Natural killer cell treated with Interleukin-12 subunit alpha and Interleukin-12 subunit beta and Interleukin-15 and Interleukin-18, amount 100 ng/mL, for 72 hours (primary cell): ENCODE measurements at regions not wholly inside any gene's neighbourhood (a gene's known extent, or its start where the extent isn't known, plus 50 kb on each side); places are given as distances from the start of the nearest gene placed in this dataset.
"Not testable (repeated sequence)": the region's sequence is repeated elsewhere in the genome, so short reads cannot be mapped to it uniquely, and the experiment has no call there.

Source experiments
- ATAC-seq, 2 donors: fragments of 150-1000 bp; cut with Tn5 transposase in 1 of 2; sonication (Bioruptor Pico), chemical (Tn5 transposase) in 1 of 2; 2 replicates each; pipeline ENCODE4 v1.10.0; 2021
- DNase-seq: peaks from one replicate; pipeline ENCODE4 v3.0.0; 2022; ENCODE audit warnings: low spot score
- H3K27ac Mint-ChIP-seq, 2 donors: 1 replicate in 1 of 2; 2 replicates in 1 of 2; pipeline ENCODE4 v1.8.0; 2022; ENCODE audit warnings: mixed read lengths in 2 of 2, mild to moderate bottlenecking in 1 of 2, moderate library complexity in 1 of 2
- H3K27me3 Mint-ChIP-seq, 2 donors: 1 replicate in 1 of 2; 2 replicates in 1 of 2; pipeline ENCODE4 v1.8.0; 2022; ENCODE audit warnings: mixed read lengths in 2 of 2
- H3K36me3 Mint-ChIP-seq: one replicate; pipeline ENCODE4 v1.8.0; 2022; ENCODE audit warnings: mixed read lengths
- H3K4me1 Mint-ChIP-seq, 2 donors: 1 replicate in 1 of 2; 2 replicates in 1 of 2; pipeline ENCODE4 v1.8.0; 2022; ENCODE audit warnings: low read depth in 2 of 2, mixed read lengths in 2 of 2, mild to moderate bottlenecking in 1 of 2
- H3K4me3 Mint-ChIP-seq: one replicate; pipeline ENCODE4 v1.8.0; 2022; ENCODE audit warnings: mixed read lengths
- H3K9me3 Mint-ChIP-seq: 2 replicates; pipeline ENCODE4 v1.8.0; 2022; ENCODE audit warnings: mixed read lengths

DNA sequence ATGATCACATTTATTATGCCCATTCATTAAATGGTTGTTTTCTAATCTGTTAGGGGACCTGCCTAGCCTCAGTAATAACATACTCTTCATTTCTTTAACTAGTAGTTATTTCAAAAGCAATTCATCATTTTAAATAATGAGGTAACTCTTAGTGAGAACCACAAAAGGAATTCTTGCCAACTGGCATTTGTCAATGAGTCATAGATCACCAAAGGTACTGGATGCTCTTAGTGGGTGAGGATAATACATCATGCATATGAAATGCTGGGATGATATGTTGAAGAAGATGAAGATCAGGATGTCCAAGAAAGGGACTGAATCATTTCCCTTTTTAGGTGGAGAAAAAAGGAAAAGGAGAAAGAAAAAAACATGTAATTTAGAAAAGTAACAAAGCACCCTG, 826.2 kb upstream of the DDX18 start:
- Mint-ChIP-seq H3K27ac (no peak overlapping the region), H3K36me3 (peaks cover 4% of the 10 kb centered on the region), H3K4me1 (no peaks in the 10 kb centered on the region), H3K27me3 (no peaks in the 10 kb centered on the region), H3K9me3 (peaks cover 41% of the 10 kb centered on the region), H3K4me3 (no peak overlapping the region)
- ATAC-seq (no peak), DNase-seq (no peak)

DNA sequence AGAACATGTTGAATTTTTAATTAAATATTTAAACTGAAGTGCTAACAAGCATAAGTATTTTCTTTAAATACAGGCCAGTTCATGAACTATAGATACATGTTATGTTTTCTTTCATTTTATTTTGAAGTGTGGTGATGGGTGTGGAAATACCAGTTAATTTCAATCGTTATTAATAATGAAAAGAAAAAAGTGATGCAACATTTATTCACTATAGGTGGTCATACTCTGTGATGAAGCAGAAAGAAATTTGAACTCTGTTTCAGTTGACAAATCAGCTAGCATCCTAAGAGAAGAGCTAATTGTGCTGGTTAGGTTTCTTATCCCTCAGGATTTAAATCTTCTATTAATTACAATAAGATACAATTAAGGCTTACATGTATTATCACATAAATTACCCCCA, 795.1 kb upstream of the DDX18 start:
- ATAC-seq (no peak), DNase-seq (no peak)
- H3K27ac Mint-ChIP-seq = no peak overlapping the region

DNA sequence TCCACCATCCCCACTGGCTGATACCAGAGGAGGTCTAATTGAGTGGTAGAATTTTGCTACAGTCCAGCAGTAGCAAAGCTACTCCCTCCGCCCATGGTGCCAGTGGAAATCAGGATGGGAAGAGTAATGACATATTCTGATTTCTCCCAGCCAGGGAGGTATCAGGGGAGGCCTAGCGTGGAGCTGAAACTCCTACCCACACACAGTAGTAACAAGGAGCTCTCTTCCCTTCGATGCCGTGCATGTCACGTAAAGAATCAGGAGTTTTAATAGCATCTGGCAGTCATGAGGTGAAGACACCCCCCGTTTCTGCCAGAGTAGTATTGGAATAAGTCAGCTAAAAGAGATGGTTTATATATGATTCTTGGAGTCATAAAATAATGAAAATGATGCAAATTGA, 786.8 kb upstream of the DDX18 start:
- Mint-ChIP-seq H3K4me3 (no peak overlapping the region), H3K9me3 (peaks cover 21% of the 10 kb centered on the region), H3K4me1 (no peaks in the 10 kb centered on the region), H3K27ac (no peak overlapping the region), H3K27me3 (no peaks in the 10 kb centered on the region), H3K36me3 (peaks cover 9% of the 10 kb centered on the region)
- DNase-seq = no peak
- ATAC-seq = no peak

More for the DNA sequence above, 795.1 kb upstream of the DDX18 start:
- Mint-ChIP-seq H3K9me3 (peaks cover 3% of the 10 kb centered on the region), H3K4me1 (no peaks in the 10 kb centered on the region), H3K4me3 (no peak overlapping the region), H3K36me3 (no peaks in the 10 kb centered on the region), H3K27me3 (no peaks in the 10 kb centered on the region)

DNA sequence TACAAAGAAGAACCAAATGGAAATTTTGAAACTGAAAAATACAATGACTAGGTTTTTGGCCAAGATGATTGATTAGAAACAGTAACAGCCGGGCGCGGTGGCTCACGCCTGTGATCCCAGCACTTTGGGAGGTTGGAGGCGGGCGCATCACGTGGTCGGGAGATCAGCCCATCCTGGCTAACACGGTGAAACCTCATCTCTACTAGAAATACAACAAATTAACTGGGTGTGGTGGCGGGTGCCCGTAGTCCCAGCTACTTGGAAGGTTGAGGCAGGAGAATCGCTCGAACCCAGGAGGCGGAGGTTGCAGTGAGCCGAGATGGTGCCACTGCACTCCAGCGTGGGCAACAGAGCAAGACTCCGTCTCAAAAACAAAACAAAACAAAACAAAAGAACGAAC, 785.8 kb upstream of the DDX18 start:
- H3K4me3 Mint-ChIP-seq, DNase-seq, H3K27me3 Mint-ChIP-seq, H3K27ac Mint-ChIP-seq, H3K4me1 Mint-ChIP-seq, ATAC-seq: not testable (repeated sequence)
- peaks cover 16% of the 10 kb centered on the region for H3K36me3 Mint-ChIP-seq
- peaks cover 28% of the 10 kb centered on the region for H3K9me3 Mint-ChIP-seq

DNA sequence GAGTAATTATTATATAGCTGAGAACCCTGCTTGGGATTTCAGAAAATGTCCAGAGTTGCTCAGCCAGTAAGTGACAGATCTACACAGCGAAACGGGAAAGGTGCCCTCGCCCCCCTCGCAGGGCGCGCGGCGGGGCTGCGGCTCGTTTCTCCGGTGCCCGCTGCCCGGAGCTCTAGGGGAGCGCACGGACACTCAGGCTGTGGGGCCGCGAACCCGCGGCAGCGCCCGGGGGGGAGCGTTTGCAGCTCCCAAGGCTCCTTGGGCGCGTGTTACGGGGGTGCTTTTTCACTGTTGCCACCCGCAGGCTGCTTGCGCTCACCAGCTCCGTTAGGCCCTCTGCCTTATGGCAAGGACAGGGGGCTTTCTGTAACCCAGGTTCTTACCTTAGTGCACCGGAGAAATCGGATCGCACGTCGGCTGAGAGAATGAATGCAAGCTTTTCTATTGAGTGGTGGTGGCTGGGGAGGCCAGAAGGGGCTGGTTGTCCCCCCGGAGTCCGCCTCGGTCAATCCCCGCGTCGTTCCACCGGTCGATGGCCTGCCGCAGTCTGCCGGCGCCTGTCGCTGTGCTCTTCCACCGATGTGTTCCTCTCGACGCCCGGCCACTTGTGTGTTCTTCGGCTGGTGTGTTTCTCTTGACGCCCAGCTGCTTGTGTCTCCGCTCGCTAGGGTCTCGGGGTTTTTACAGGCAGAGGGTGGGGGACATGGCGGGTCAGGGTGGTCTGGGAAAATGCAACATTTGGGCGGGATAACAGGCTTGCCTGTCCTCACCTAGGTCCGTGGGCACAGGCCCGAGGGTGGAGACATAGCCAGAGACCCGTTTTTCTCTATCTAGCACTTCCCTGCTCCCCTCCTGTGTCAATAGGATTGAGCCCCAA, 758.8 kb upstream of the DDX18 start:
- H3K27ac Mint-ChIP-seq = no peak overlapping the region
- no peak for ATAC-seq
- H3K9me3 Mint-ChIP-seq = peaks cover 26% of the 10 kb centered on the region
- no peak overlapping the region for H3K4me3 Mint-ChIP-seq
- no peaks in the 10 kb centered on the region for H3K4me1 Mint-ChIP-seq
- no peaks in the 10 kb centered on the region for H3K27me3 Mint-ChIP-seq
- no peak for DNase-seq
- H3K36me3 Mint-ChIP-seq = no peaks in the 10 kb centered on the region

DNA sequence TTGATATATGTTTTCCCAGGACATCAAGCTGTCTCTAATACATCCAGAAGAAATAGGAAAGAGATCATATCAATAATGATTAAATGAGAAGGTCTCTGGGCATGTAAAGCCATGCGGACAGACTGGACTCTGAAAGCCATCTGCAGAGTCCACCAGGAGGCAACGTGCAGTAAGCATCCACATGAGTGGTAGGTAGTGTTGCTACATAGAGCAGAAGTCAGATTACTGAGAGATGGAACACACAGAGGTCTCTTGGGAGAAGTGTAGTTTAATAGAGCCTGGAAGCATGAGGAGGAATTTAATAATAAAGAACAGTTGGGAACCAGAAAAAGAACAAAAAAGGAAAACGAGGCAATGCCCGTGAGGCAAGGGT, 758.1 kb upstream of the DDX18 start:
- DNase-seq (no peak), ATAC-seq (no peak)
- Mint-ChIP-seq H3K9me3 (peaks cover 22% of the 10 kb centered on the region), H3K27me3 (no peaks in the 10 kb centered on the region), H3K4me3 (no peak overlapping the region), H3K27ac (no peak overlapping the region), H3K4me1 (no peaks in the 10 kb centered on the region), H3K36me3 (no peaks in the 10 kb centered on the region)

DNA sequence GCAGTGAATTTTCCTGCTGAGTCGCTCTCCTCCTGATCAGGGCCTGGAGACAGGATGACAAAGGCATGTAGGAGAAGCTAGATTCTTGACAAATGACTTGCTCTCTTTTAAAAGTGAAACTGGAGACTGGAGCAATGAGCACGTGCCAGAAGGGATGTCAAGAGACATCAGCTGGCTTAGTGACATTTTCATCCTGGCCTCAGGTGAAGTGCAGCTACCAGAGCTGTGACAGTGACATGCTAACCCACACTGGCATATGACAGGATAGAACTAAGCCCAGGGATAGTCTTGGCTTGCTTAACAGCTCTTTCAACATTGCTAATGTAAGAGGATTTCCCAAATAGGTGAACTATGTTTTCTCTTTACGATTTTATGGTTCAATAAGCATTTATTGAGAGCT, 757.5 kb upstream of the DDX18 start:
- no peak for ATAC-seq
- no peaks in the 10 kb centered on the region for H3K4me1 Mint-ChIP-seq
- no peak overlapping the region for H3K27ac Mint-ChIP-seq
- no peak overlapping the region for H3K4me3 Mint-ChIP-seq
- H3K36me3 Mint-ChIP-seq = no peaks in the 10 kb centered on the region
- DNase-seq = no peak
- H3K9me3 Mint-ChIP-seq = peaks cover 20% of the 10 kb centered on the region
- H3K27me3 Mint-ChIP-seq = no peaks in the 10 kb centered on the region

DNA sequence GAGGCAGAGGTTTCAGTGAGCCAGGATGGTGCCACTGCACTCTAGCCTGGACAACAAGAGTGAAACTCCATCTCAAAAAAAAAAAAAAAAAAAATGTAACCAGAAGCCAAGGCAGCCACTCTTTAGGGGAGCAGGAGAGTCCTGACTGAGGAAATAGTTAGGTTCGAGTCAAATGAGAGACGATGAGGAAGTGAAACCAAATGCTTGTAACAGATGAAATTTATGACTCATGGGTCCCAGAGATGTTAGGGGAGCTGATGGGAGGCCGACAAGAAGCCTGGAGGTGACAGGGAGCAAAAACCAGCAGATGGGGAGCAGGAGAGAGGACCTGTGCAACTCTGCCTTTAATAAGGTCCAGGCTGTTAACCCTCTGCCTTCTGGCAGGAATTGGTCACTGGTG, 756.1 kb upstream of the DDX18 start:
- Mint-ChIP-seq H3K4me1 (no peaks in the 10 kb centered on the region), H3K27ac (no peak overlapping the region), H3K4me3 (no peak overlapping the region), H3K9me3 (peaks cover 18% of the 10 kb centered on the region), H3K36me3 (no peaks in the 10 kb centered on the region), H3K27me3 (no peaks in the 10 kb centered on the region)
- no peak for ATAC-seq
- no peak for DNase-seq

DNA sequence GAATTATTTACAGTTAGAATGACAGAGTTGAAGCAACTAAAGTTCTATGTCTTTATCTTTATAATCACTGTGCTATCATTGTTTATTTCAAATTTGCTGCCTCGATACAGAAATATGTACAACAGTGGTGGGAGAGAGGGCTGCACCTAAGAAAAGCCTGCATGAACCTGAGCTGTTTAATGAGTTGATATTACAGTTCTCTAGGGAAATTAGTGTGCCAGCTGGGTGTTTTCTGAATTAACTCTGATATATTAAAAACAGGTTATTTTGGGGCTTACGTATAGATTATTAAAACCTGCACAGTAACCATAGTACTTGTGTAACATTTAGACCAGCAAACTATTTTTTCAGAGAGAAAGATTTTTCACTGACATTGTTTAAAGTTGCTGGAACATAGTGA, 750.5 kb upstream of the DDX18 start:
- DNase-seq = no peak

DNA sequence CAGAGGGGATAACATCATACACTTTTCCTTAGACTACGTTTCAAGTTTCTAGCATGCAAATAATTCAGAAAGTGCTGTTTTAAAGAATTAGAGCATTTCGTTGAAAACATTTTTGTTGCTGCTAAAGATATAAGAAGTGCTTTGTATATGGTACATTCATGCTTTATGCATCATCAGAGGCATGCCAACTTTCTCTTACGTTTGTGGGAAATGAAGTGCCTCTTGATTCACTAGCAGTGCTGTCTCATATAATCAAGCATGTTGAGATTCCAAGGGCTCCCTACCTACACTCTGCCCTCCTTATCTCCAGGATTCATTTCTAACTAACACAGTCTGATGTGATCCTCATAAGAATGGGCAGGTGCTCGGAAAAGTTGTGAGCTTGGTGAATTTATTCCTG, 748.6 kb upstream of the DDX18 start:
- Mint-ChIP-seq H3K36me3 (no peaks in the 10 kb centered on the region), H3K9me3 (peaks cover 12% of the 10 kb centered on the region), H3K27ac (no peak overlapping the region), H3K4me1 (no peaks in the 10 kb centered on the region), H3K27me3 (no peaks in the 10 kb centered on the region), H3K4me3 (no peak overlapping the region)
- DNase-seq (no peak), ATAC-seq (no peak)

More for the DNA sequence above, 750.5 kb upstream of the DDX18 start:
- peaks cover 20% of the 10 kb centered on the region for H3K9me3 Mint-ChIP-seq
- no peaks in the 10 kb centered on the region for H3K36me3 Mint-ChIP-seq
- no peak overlapping the region for H3K4me3 Mint-ChIP-seq
- H3K27me3 Mint-ChIP-seq = no peaks in the 10 kb centered on the region
- no peak for ATAC-seq
- no peak overlapping the region for H3K27ac Mint-ChIP-seq
- no peaks in the 10 kb centered on the region for H3K4me1 Mint-ChIP-seq

DNA sequence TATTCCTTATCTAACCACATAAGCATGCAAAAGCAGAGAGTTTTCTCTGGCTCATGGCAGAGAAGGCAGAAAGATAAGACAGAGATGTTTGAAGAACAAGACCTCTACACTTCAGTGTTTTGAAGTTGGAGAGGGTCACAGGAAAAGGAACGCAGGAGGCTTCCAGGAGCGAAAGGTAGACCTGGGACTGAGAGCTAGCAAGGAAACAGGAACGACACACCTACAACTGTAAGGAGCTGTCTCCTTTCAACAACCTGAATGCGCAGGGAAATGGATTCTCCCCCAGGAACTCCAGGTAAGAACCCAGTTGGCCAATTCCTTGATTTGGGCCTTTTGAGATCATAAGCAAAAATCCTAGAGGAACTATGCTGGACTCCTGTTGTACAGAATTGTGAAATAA, 746.6 kb upstream of the DDX18 start:
- Mint-ChIP-seq H3K27me3 (no peaks in the 10 kb centered on the region), H3K4me3 (no peak overlapping the region), H3K27ac (no peak overlapping the region), H3K9me3 (peaks cover 14% of the 10 kb centered on the region), H3K4me1 (no peaks in the 10 kb centered on the region), H3K36me3 (no peaks in the 10 kb centered on the region)
- DNase-seq = no peak
- no peak for ATAC-seq

DNA sequence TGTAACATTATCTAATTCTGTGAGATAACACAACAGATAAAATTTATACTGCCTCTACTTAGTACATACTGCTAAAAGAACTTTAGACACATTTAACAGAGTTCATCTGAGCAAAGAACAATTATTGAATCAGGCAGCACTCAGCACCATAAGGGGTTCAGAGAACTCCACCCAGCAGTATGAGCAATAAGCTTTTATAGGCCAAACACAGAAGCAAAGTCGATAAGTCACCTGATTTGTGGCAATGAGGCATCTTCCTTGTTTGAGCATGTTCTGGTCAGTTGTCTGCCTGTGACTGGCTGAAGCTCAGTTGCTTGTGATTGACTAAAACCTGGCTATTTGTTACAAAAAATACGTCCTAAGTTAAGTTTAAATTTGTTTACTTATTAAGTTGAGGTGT, 746.1 kb upstream of the DDX18 start:
- H3K36me3 Mint-ChIP-seq = no peaks in the 10 kb centered on the region
- H3K9me3 Mint-ChIP-seq = peaks cover 14% of the 10 kb centered on the region
- no peaks in the 10 kb centered on the region for H3K27me3 Mint-ChIP-seq
- DNase-seq = no peak
- no peak overlapping the region for H3K27ac Mint-ChIP-seq
- H3K4me3 Mint-ChIP-seq = no peak overlapping the region
- no peaks in the 10 kb centered on the region for H3K4me1 Mint-ChIP-seq
- ATAC-seq = no peak

DNA sequence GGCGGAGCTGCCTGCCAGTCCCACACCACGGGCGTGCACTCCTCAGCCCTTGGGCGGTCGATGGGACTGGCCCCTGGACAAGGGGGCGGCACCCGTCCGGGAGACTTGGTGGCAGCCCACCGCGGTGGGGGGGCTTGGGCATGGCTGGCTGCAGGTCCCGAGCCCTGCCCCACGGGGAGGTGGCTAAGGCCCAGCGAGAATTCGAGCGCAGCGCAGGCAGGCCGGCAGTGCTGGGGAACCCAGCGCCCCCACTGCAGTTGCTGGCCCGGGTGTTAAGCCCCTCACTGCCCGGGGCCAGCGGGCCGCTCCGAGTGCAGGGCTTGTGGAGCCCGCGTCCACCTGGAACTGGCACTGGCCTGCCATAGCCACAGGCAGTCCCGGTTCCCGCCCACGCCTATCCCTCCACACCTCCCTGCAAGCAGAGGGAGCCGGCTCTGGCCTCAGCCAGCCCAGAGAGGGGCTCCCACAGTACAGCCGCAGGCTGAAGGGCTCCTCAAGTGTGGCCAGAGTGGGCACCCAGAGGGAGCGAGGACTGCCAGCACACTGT, 742.9 kb upstream of the DDX18 start:
- H3K36me3 Mint-ChIP-seq = no peaks in the 10 kb centered on the region
- DNase-seq = peak; percentile 60
- ATAC-seq = no peak
- H3K27me3 Mint-ChIP-seq = no peaks in the 10 kb centered on the region
- no peaks in the 10 kb centered on the region for H3K4me1 Mint-ChIP-seq
- peaks cover 14% of the 10 kb centered on the region for H3K9me3 Mint-ChIP-seq
- no peak overlapping the region for H3K27ac Mint-ChIP-seq
- no peak overlapping the region for H3K4me3 Mint-ChIP-seq

DNA sequence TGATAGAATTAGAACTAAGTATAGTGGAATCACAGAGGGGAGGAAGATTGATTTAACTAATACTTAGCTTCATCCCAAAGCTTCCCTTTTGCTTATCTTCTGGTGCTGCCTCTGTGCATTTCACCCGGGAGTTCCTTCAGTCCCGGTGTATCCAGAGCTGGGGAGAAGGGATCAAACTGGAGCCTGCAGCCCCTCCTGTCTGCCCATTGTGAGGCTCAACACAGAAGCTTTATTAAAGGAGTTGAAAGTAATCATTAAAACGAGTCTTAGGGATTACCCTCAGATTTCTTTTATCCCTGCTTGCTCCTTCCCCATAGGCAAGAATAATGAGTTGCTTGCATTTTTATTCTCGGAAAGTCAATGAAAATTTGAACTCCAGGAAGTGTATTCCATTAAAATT, 739.7 kb upstream of the DDX18 start:
- Mint-ChIP-seq H3K4me1 (no peaks in the 10 kb centered on the region), H3K27me3 (no peaks in the 10 kb centered on the region), H3K27ac (no peak overlapping the region), H3K36me3 (no peaks in the 10 kb centered on the region), H3K4me3 (no peak overlapping the region), H3K9me3 (peaks cover 25% of the 10 kb centered on the region)
- DNase-seq = no peak
- no peak for ATAC-seq

DNA sequence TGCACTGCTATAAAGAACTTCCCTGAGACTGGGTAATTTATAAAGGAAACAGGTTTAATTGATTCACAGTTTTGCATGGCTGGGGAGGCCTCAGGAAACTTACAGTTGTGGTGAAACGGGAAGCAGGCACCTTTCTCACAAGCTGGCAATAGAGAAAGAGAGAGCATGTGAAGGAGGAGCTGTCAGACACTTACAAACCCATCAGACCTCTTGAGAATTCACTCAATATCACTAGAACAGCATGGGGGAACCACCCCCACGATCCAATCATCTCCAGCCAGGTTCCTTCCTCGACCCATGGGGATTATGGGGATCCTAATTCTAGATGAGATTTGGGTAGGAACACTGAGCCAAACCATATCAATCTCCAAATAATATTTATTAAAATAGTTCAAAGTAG, 729.2 kb upstream of the DDX18 start:
- Mint-ChIP-seq H3K4me3 (no peak overlapping the region), H3K9me3 (peaks cover 24% of the 10 kb centered on the region), H3K27me3 (no peaks in the 10 kb centered on the region), H3K4me1 (no peaks in the 10 kb centered on the region), H3K36me3 (peaks cover 4% of the 10 kb centered on the region), H3K27ac (no peak overlapping the region)
- ATAC-seq = no peak
- DNase-seq = no peak
